ENCODE measurements at regions not wholly inside any gene's neighbourhood (a gene's known extent, or its start where the extent isn't known, plus 50 kb on each side); places are given as distances from the start of the nearest gene placed in this dataset.

DNA sequence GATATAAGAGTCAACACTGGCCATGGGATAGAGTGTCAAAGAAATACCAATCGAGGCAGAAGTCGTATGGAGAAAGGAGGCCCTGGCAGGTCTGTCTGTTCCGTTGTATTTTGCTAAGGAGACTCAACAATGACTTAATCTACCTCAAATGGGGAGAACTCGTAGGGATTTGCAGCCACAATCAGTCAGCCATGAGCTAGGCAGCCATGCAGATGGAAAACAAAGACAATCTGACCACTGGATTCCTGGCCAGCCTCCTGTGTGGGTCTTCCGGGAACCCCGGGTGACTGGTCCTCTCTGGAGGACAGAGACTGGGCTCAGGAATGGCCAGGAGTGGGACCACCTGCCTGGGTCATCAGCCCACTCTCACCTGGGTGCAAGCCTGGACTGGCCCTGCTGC is 167.8 kb downstream of the ETS2 start:
- no peak overlapping the region for H2AK9ac ChIP-seq (replicated peaks; ENCODE audit: low read depth, low read length, poor library complexity)
- H3K23ac ChIP-seq (ENCODE audit: low read depth, low read length): no peak overlapping the region
- no peak for TF ChIP-seq MAZ (IDR thresholded peaks at IDR 0.05; ENCODE audit: borderline replicate concordance, low read depth, low read length)
- TF ChIP-seq, protein P1, sequence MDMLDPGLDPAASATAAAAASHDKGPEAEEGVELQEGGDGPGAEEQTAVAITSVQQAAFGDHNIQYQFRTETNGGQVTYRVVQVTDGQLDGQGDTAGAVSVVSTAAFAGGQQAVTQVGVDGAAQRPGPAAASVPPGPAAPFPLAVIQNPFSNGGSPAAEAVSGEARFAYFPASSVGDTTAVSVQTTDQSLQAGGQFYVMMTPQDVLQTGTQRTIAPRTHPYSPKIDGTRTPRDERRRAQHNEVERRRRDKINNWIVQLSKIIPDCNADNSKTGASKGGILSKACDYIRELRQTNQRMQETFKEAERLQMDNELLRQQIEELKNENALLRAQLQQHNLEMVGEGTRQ (IDR thresholded peaks at IDR 0.05; ENCODE audit: low read depth, low read length): no peak
- no peak for TF ChIP-seq BHLHE40 (IDR thresholded peaks at IDR 0.05; ENCODE audit: low read depth, low read length)
- TF ChIP-seq MAFK (IDR thresholded peaks at IDR 0.05; ENCODE audit: low read depth, low read length): no peak
- no peak for TF ChIP-seq FOS (IDR thresholded peaks at IDR 0.05; ENCODE audit: low read depth, low read length)
- no peak for TF ChIP-seq RCOR1 (IDR thresholded peaks at IDR 0.05; ENCODE audit: insufficient replicate concordance, low read length)
- TF ChIP-seq SMC3 (IDR thresholded peaks at IDR 0.05; ENCODE audit: low read depth, low read length): no peak
- no peak for TF ChIP-seq POLR2A (IDR thresholded peaks at IDR 0.05; ENCODE audit: low read depth, low read length)
- no peak for TF ChIP-seq RFX5 (IDR thresholded peaks at IDR 0.05; ENCODE audit: low read depth, low read length)
- TF ChIP-seq RAD21 (IDR thresholded peaks at IDR 0.05; ENCODE audit: low read length): no peak
- TF ChIP-seq, protein P2, sequence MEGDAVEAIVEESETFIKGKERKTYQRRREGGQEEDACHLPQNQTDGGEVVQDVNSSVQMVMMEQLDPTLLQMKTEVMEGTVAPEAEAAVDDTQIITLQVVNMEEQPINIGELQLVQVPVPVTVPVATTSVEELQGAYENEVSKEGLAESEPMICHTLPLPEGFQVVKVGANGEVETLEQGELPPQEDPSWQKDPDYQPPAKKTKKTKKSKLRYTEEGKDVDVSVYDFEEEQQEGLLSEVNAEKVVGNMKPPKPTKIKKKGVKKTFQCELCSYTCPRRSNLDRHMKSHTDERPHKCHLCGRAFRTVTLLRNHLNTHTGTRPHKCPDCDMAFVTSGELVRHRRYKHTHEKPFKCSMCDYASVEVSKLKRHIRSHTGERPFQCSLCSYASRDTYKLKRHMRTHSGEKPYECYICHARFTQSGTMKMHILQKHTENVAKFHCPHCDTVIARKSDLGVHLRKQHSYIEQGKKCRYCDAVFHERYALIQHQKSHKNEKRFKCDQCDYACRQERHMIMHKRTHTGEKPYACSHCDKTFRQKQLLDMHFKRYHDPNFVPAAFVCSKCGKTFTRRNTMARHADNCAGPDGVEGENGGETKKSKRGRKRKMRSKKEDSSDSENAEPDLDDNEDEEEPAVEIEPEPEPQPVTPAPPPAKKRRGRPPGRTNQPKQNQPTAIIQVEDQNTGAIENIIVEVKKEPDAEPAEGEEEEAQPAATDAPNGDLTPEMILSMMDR (conservative IDR thresholded peaks at IDR 0.05; ENCODE audit: low read depth, low read length): no peak
- no peak for TF ChIP-seq CEBPB (IDR thresholded peaks at IDR 0.05; ENCODE audit: low read depth, low read length)
- TF ChIP-seq, protein P3, sequence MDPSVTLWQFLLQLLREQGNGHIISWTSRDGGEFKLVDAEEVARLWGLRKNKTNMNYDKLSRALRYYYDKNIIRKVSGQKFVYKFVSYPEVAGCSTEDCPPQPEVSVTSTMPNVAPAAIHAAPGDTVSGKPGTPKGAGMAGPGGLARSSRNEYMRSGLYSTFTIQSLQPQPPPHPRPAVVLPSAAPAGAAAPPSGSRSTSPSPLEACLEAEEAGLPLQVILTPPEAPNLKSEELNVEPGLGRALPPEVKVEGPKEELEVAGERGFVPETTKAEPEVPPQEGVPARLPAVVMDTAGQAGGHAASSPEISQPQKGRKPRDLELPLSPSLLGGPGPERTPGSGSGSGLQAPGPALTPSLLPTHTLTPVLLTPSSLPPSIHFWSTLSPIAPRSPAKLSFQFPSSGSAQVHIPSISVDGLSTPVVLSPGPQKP (IDR thresholded peaks at IDR 0.05; ENCODE audit: borderline replicate concordance, low read depth, low read length): no peak
- TF ChIP-seq CHD1 (IDR thresholded peaks at IDR 0.05; ENCODE audit: low read depth, low read length): no peak
- no peak for TF ChIP-seq NFE2L2 (IDR thresholded peaks at IDR 0.05; ENCODE audit: low read depth, low read length)
- no peak for TF ChIP-seq MXI1 (IDR thresholded peaks at IDR 0.05; ENCODE audit: borderline replicate concordance, low read depth, low read length)
- no peak overlapping the region for H4K91ac ChIP-seq (ENCODE audit: insufficient read depth, low read depth, low read length)
- ChIA-PET CTCF (no interaction called here), POLR2A (ENCODE audit: unreplicated experiment) (interaction anchor here (0.5 to 0.6 kb wide), 2 partner anchors 8 to 138 kb away, joined by 3 read pairs; no protein-coding TSS in a partner anchor)
- BruUV-seq (replicated peaks): no TSS peak
- no peak overlapping the region for H3K56ac ChIP-seq (ENCODE audit: extremely low read depth, insufficient read depth, low read length)
- no peak overlapping the region for H3K4me2 ChIP-seq (ENCODE audit: low read depth, low read length)
- no peaks in the 10 kb centered on the region for H4K20me1 ChIP-seq (ENCODE audit: insufficient read depth, low read length)
- H3K9ac ChIP-seq (ENCODE audit: low read depth, low read length): no peak overlapping the region
- H2AK5ac ChIP-seq (ENCODE audit: low read depth, low read length): no peak overlapping the region
- no peak overlapping the region for H2BK15ac ChIP-seq (ENCODE audit: low read depth, low read length)
- in situ Hi-C loops (cut with MboI; ENCODE audit: low sequenced_read_pairs): no loop called here
- H3K4ac ChIP-seq (ENCODE audit: low read depth, low read length): no peak overlapping the region
- no peaks in the 10 kb centered on the region for H3K4me1 ChIP-seq (ENCODE audit: control insufficient read depth, insufficient read depth, low read length)
- no peaks in the 10 kb centered on the region for H3K27me3 ChIP-seq (ENCODE audit: control insufficient read depth, insufficient read depth, low read length)
- no peak for ATAC-seq (ENCODE audit: low read depth)
- H2AFZ ChIP-seq (replicated peaks; ENCODE audit: low read length, poor library complexity): no peak overlapping the region
- WGBS, 2 experiments (ENCODE audit: extremely low coverage in 2 of 2, insufficient read length in 1 of 2): 100% methylated on average over 1 of the region's 6 CpGs; no CpG with 5 or more reads in 1 of the 2 experiments
- dilution Hi-C loops (cut with HindIII; ENCODE audit: low sequenced_read_pairs, unreplicated experiment): no loop called here
- no peak overlapping the region for H2BK5ac ChIP-seq (ENCODE audit: low read depth, low read length, poor library complexity, severe bottlenecking)
- H3K4me3 ChIP-seq (ENCODE audit: insufficient read depth, low read depth, low read length): no peak overlapping the region
- H3K27ac ChIP-seq (ENCODE audit: insufficient read depth, low read length): no peak overlapping the region
- no peaks in the 10 kb centered on the region for H3K79me1 ChIP-seq (ENCODE audit: low read depth in 1 of 2, low read length in 2 of 2)
- H3K9me1 ChIP-seq (ENCODE audit: insufficient read depth, low read length): no peaks in the 10 kb centered on the region
- H3K9me3 ChIP-seq (ENCODE audit: control insufficient read depth, insufficient read depth, low read length): no peaks in the 10 kb centered on the region
- no peak overlapping the region for H4K5ac ChIP-seq (ENCODE audit: low read depth, low read length)
- no peak overlapping the region for H4K8ac ChIP-seq (ENCODE audit: low read depth in 2 of 2, low read length in 2 of 2)
- no peak overlapping the region for H3K18ac ChIP-seq (ENCODE audit: low read depth, low read length)
- no peak overlapping the region for H2BK20ac ChIP-seq (ENCODE audit: low read depth, low read length)
- intact Hi-C loops (cut with micrococcal nuclease): no loop called here
- no peak overlapping the region for H3K14ac ChIP-seq (replicated peaks; ENCODE audit: low read depth, low read length)
- no peak overlapping the region; the same call in 1 of the 2 replicates for H2BK120ac ChIP-seq (ENCODE audit: low read depth, low read length)
- DNase-seq: no peak
- H3K36me3 ChIP-seq (ENCODE audit: control insufficient read depth, insufficient read depth, low read length): no peaks in the 10 kb centered on the region
